HL-60 (cell line): ENCODE measurements at regions not wholly inside any gene's neighbourhood (a gene's known extent, or its start where the extent isn't known, plus 50 kb on each side); places are given as distances from the start of the nearest gene placed in this dataset.

ENCODE experiments used
- GABPA ChIP-seq: IDR thresholded peaks from 2 replicates; pipeline ENCODE4 v1.6.1; 2012; ENCODE audit warnings: low read depth
- POLR2AphosphoS5 ChIP-seq: IDR thresholded peaks from 2 replicates; pipeline ENCODE4 v1.6.1; 2012; ENCODE audit warnings: low read depth
- TF ChIP-seq, protein P1 (sequence below): IDR thresholded peaks from one replicate; pipeline ENCODE4 v1.5.1; 2011; ENCODE audit warnings: low read length, control low read depth, inconsistent platforms; ENCODE audit not compliant: insufficient read depth
- TF ChIP-seq, protein P2 (sequence below): IDR thresholded peaks from 2 replicates; pipeline ENCODE4 v1.6.1; 2012; ENCODE audit warnings: low read depth; ENCODE audit not compliant: insufficient replicate concordance

DNA sequence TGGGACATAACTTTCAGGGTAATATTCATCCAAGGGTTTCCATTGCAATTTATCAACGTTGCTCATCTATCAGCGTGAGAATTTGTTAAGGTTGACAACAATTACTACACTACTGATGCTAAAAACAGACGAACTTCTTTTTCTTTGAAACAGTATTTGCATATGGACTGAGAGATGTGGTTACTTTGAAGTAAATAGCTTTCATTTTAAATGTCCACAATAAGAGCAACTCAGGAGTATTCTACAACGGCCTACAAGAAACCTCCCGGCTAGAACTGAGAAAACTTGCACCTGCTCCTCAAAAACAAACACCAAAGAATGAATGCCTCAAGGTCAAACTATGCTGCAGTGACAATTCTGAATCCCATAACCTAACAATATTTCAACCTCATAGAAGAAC is 238.4 kb downstream of the IRS2 start:
- TF ChIP-seq, protein P1, sequence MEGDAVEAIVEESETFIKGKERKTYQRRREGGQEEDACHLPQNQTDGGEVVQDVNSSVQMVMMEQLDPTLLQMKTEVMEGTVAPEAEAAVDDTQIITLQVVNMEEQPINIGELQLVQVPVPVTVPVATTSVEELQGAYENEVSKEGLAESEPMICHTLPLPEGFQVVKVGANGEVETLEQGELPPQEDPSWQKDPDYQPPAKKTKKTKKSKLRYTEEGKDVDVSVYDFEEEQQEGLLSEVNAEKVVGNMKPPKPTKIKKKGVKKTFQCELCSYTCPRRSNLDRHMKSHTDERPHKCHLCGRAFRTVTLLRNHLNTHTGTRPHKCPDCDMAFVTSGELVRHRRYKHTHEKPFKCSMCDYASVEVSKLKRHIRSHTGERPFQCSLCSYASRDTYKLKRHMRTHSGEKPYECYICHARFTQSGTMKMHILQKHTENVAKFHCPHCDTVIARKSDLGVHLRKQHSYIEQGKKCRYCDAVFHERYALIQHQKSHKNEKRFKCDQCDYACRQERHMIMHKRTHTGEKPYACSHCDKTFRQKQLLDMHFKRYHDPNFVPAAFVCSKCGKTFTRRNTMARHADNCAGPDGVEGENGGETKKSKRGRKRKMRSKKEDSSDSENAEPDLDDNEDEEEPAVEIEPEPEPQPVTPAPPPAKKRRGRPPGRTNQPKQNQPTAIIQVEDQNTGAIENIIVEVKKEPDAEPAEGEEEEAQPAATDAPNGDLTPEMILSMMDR, result no peak
- TF ChIP-seq, protein P2, sequence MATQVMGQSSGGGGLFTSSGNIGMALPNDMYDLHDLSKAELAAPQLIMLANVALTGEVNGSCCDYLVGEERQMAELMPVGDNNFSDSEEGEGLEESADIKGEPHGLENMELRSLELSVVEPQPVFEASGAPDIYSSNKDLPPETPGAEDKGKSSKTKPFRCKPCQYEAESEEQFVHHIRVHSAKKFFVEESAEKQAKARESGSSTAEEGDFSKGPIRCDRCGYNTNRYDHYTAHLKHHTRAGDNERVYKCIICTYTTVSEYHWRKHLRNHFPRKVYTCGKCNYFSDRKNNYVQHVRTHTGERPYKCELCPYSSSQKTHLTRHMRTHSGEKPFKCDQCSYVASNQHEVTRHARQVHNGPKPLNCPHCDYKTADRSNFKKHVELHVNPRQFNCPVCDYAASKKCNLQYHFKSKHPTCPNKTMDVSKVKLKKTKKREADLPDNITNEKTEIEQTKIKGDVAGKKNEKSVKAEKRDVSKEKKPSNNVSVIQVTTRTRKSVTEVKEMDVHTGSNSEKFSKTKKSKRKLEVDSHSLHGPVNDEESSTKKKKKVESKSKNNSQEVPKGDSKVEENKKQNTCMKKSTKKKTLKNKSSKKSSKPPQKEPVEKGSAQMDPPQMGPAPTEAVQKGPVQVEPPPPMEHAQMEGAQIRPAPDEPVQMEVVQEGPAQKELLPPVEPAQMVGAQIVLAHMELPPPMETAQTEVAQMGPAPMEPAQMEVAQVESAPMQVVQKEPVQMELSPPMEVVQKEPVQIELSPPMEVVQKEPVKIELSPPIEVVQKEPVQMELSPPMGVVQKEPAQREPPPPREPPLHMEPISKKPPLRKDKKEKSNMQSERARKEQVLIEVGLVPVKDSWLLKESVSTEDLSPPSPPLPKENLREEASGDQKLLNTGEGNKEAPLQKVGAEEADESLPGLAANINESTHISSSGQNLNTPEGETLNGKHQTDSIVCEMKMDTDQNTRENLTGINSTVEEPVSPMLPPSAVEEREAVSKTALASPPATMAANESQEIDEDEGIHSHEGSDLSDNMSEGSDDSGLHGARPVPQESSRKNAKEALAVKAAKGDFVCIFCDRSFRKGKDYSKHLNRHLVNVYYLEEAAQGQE, result no peak
- TF ChIP-seq POLR2AphosphoS5 (no peak), GABPA (no peak)
